Liver (tissue), 8 donors: ENCODE measurements at regions not wholly inside any gene's neighbourhood (a gene's known extent, or its start where the extent isn't known, plus 50 kb on each side); places are given as distances from the start of the nearest gene placed in this dataset.

ENCODE experiments used
- DNase-seq: peaks from one replicate; pipeline ENCODE4 v3.0.0-alpha.2; 2017; ENCODE audit warnings: low spot score
- H3K27ac ChIP-seq, 2 donors: one replicate each; pipeline ENCODE4 v1.7.0; 2013; ENCODE audit warnings: inconsistent platforms in 2 of 2, low read length in 2 of 2, control low read depth in 1 of 2, low read depth in 1 of 2, mild to moderate bottlenecking in 1 of 2
- H3K27me3 ChIP-seq, 4 donors: one replicate each; pipeline versions ENCODE4 v1.6.1 to v1.7.0; 2013; ENCODE audit warnings: low read length in 3 of 4, inconsistent platforms in 1 of 4, mild to moderate bottlenecking in 1 of 4, moderate library complexity in 1 of 4; ENCODE audit not compliant: control insufficient read depth in 4 of 4, insufficient read depth in 4 of 4
- H3K36me3 ChIP-seq, 4 donors: one replicate each; pipeline versions ENCODE4 v1.6.1 to v1.7.0; 2013; ENCODE audit warnings: low read length in 3 of 4, mild to moderate bottlenecking in 3 of 4, low read depth in 1 of 4, moderate library complexity in 1 of 4; ENCODE audit not compliant: control insufficient read depth in 4 of 4, insufficient read depth in 3 of 4
- H3K4me1 ChIP-seq, 4 donors: one replicate each; pipeline versions ENCODE4 v1.6.1 to v1.7.0; 2013; ENCODE audit warnings: low read length in 3 of 4, mild to moderate bottlenecking in 3 of 4, moderate library complexity in 1 of 4; ENCODE audit not compliant: control insufficient read depth in 4 of 4, insufficient read depth in 4 of 4
- H3K4me3 ChIP-seq, 3 donors: one replicate each; pipeline versions ENCODE4 v1.6.1 to v1.7.0; 2013; ENCODE audit warnings: low read length in 3 of 3, control low read depth in 1 of 3, low read depth in 1 of 3, mild to moderate bottlenecking in 1 of 3
- H3K9ac ChIP-seq, 2 donors: one replicate each; pipeline ENCODE4 v1.7.0; 2013; ENCODE audit warnings: low read length in 2 of 2, mild to moderate bottlenecking in 2 of 2, moderate library complexity in 2 of 2, control low read depth in 1 of 2, low read depth in 1 of 2
- H3K9me3 ChIP-seq, 4 donors: one replicate each; pipeline versions ENCODE4 v1.6.1 to v1.7.0; 2013; ENCODE audit warnings: low read length in 3 of 4; ENCODE audit not compliant: control insufficient read depth in 4 of 4
- ATF3 ChIP-seq: IDR thresholded peaks from 2 replicates; pipeline ENCODE4 v1.6.1; 2016; ENCODE audit warnings: antibody characterized with exemption
- EGR1 ChIP-seq, 2 donors: IDR thresholded peaks; 2 replicates each; pipeline ENCODE4 v1.6.1; 2016 to 2018; ENCODE audit warnings: antibody characterized with exemption in 2 of 2, low read depth in 2 of 2
- FOXA1 ChIP-seq: IDR thresholded peaks from 2 replicates; pipeline ENCODE4 v1.6.1; 2016; ENCODE audit warnings: antibody characterized with exemption
- FOXA2 ChIP-seq: IDR thresholded peaks from 2 replicates; pipeline ENCODE4 v1.6.1; 2016; ENCODE audit warnings: antibody characterized with exemption
- HNF4A ChIP-seq, 2 donors: conservative IDR thresholded peaks; 2 replicates each; pipeline ENCODE4 v1.6.1; 2016; ENCODE audit warnings: antibody characterized with exemption in 2 of 2, mild to moderate bottlenecking in 2 of 2
- HNF4G ChIP-seq: IDR thresholded peaks from 2 replicates; pipeline ENCODE4 v1.6.1; 2016; ENCODE audit warnings: antibody characterized with exemption
- JUND ChIP-seq, 2 donors: IDR thresholded peaks; 2 replicates each; pipeline ENCODE4 v1.6.1; 2016; ENCODE audit warnings: antibody characterized with exemption in 2 of 2
- NR2F2 ChIP-seq: IDR thresholded peaks from 2 replicates; pipeline ENCODE4 v1.6.1; 2016; ENCODE audit warnings: antibody characterized with exemption
- RAD21 ChIP-seq, 2 donors: IDR thresholded peaks; 2 replicates each; pipeline ENCODE4 v1.6.1; 2016; ENCODE audit warnings: antibody characterized with exemption in 2 of 2, mild to moderate bottlenecking in 2 of 2
- REST ChIP-seq: IDR thresholded peaks from 2 replicates; pipeline ENCODE4 v1.6.1; 2016; ENCODE audit warnings: antibody characterized with exemption, mild to moderate bottlenecking
- RXRA ChIP-seq, 2 donors: IDR thresholded peaks; 2 replicates each; pipeline ENCODE4 v1.6.1; 2017 to 2018; ENCODE audit warnings: antibody characterized with exemption in 2 of 2, mild to moderate bottlenecking in 1 of 2
- SP1 ChIP-seq: IDR thresholded peaks from 2 replicates; pipeline ENCODE4 v1.6.1; 2018; ENCODE audit warnings: antibody characterized with exemption, mild to moderate bottlenecking
- TAF1 ChIP-seq: conservative IDR thresholded peaks from 2 replicates; pipeline ENCODE4 v1.6.1; 2016; ENCODE audit warnings: antibody characterized with exemption, mild to moderate bottlenecking
- YY1 ChIP-seq: IDR thresholded peaks from 2 replicates; pipeline ENCODE4 v1.6.1; 2016; ENCODE audit warnings: antibody characterized with exemption, mild to moderate bottlenecking
- ZBTB33 ChIP-seq: IDR thresholded peaks from 2 replicates; pipeline ENCODE4 v1.6.1; 2016; ENCODE audit warnings: antibody characterized with exemption
- WGBS: extraction: QIAGEN DNeasy Blood & Tissue Kit; methylation state at CpG from one replicate; pipeline ENCODE4 v1.1.7; 2013; 5-methylcytosine and 5-hydroxymethylcytosine counted together
- TF ChIP-seq, protein P1 (sequence below): fragments of 150-350 bp; IDR thresholded peaks from 2 replicates; pipeline ENCODE4 v1.5.1; 2017; ENCODE audit warnings: improper control_type of control experiment, low read depth, low read length; ENCODE audit not compliant: missing input control
- donor health status: healthy.
- donor health status: healthy.
- donor health status: healthy.
- donor health status: healthy.
- donor health status: healthy.

DNA sequence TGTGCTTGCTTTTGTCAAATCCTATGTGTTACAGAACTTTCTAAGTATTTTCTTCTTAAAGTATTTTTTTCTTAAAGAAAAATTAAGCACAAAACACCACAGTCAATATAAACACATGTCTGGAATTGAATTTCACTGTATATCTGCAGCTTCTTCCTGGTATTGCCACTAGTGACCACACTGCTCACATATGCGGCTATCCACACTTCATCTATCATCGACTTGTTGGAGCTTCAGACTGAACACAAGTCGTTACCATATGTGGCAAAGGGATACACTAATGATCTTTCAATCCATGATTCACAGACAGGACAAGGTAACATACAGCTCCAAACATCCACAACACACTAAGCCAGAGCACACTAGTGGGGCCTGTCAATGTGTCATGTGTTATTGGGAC, 498.4 kb upstream of the ARGLU1 start:
- no peaks in the 10 kb centered on the region for H3K36me3 ChIP-seq
- TF ChIP-seq TAF1 = no peak
- no peak for TF ChIP-seq FOXA2
- TF ChIP-seq SP1 = no peak
- no peak for TF ChIP-seq HNF4G
- TF ChIP-seq JUND (IDR thresholded peaks at IDR 0.05) = no peak
- TF ChIP-seq ATF3 = no peak
- TF ChIP-seq EGR1 (IDR thresholded peaks at IDR 0.05; ENCODE audit: low read depth in 2 of 2) = no peak
- TF ChIP-seq RAD21 (IDR thresholded peaks at IDR 0.05) = no peak
- TF ChIP-seq, protein P1, sequence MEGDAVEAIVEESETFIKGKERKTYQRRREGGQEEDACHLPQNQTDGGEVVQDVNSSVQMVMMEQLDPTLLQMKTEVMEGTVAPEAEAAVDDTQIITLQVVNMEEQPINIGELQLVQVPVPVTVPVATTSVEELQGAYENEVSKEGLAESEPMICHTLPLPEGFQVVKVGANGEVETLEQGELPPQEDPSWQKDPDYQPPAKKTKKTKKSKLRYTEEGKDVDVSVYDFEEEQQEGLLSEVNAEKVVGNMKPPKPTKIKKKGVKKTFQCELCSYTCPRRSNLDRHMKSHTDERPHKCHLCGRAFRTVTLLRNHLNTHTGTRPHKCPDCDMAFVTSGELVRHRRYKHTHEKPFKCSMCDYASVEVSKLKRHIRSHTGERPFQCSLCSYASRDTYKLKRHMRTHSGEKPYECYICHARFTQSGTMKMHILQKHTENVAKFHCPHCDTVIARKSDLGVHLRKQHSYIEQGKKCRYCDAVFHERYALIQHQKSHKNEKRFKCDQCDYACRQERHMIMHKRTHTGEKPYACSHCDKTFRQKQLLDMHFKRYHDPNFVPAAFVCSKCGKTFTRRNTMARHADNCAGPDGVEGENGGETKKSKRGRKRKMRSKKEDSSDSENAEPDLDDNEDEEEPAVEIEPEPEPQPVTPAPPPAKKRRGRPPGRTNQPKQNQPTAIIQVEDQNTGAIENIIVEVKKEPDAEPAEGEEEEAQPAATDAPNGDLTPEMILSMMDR = no peak
- TF ChIP-seq YY1 = no peak
- no peak for TF ChIP-seq NR2F2
- TF ChIP-seq ZBTB33 = no peak
- no peak for TF ChIP-seq FOXA1
- H3K4me3 ChIP-seq = no peak overlapping the region
- no peak for DNase-seq
- WGBS = 85% methylated on average over 3 of the region's 3 CpGs
- no peaks in the 10 kb centered on the region for H3K4me1 ChIP-seq
- no peak overlapping the region for H3K9ac ChIP-seq
- H3K27ac ChIP-seq = no peak overlapping the region
- H3K9me3 ChIP-seq = no peaks in the 10 kb centered on the region
- H3K27me3 ChIP-seq = no peaks in the 10 kb centered on the region

GRCh38 chr13:107065036-107065435, 497.1 kb upstream of the ARGLU1 start:
- Histone ChIP-seq H3K27me3 (no peaks in the 10 kb centered on the region), H3K9ac (no peak overlapping the region), H3K27ac (no peak overlapping the region), H3K9me3 (no peaks in the 10 kb centered on the region), H3K4me3 (no peak overlapping the region), H3K36me3 (no peaks in the 10 kb centered on the region), H3K4me1 (no peaks in the 10 kb centered on the region)
- 55% methylated on average over 3 of the region's 3 CpGs for WGBS
- DNase-seq = no peak
- TF ChIP-seq, protein P1 = no peak
- TF ChIP-seq RXRA (IDR thresholded peaks at IDR 0.05) = no peak
- TF ChIP-seq JUND (IDR thresholded peaks at IDR 0.05) = no peak
- TF ChIP-seq ZBTB33 = no peak
- TF ChIP-seq HNF4A (conservative IDR thresholded peaks at IDR 0.05) = no peak
- no peak for TF ChIP-seq REST
- TF ChIP-seq FOXA2 = no peak
- TF ChIP-seq NR2F2 = no peak
- no peak for TF ChIP-seq HNF4G
- no peak for TF ChIP-seq ATF3
